T-helper 9 cell (primary cell): ENCODE measurements at regions not wholly inside any gene's neighbourhood (a gene's known extent, or its start where the extent isn't known, plus 50 kb on each side); places are given as distances from the start of the nearest gene placed in this dataset.

Experiments
- DNase-seq: peaks from one replicate; pipeline ENCODE4 v3.0.0-alpha.2; 2020

GRCh38 chr3:102189956-102190723 is 244.7 kb upstream of the ZPLD1 start:
- no peak for DNase-seq

DNA sequence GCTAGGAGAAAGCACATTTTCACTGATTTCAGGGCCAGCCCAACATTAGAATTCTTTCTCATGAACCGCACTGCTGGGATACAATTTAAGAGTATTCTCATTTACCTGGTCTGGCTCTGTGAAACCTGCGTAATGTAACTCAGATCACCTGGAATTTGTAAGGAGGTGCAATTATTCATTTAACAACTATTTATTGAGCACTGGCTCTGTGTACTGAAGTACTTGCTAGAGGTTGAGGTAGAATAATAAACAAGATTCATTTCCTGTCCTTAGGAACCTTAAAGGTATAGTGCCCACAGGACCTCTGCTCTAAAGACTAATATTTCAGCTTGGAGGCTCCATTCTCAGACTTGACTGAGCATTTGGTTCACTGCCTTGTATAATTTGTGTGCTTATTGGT is 242.2 kb upstream of the ZPLD1 start:
- DNase-seq: no peak

- no peak for DNase-seq
These were observed 241.6 kb upstream of the ZPLD1 start for GRCh38 chr3:102193255-102193654.

- DNase-seq: no peak
These were observed 240.8 kb upstream of the ZPLD1 start for GRCh38 chr3:102194001-102194400.

DNA sequence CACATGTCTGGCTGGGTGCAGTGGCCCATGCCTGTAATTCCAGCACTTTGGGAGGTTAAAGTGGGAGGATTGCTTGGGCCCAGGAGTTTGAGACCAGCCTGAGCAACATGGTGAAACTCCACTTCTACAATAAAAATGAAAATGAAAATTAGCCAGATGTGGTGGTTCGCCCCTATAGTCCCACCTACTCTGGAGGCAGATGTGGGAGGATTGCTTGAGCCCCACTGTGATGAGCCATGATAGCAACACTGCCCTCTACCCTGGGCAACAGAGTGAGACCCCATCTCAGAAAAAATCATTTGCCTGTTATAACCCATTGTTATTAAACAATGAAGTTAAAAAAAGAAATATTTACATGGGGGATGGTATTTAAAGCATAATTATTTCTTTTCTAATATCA is 240.1 kb upstream of the ZPLD1 start:
- no peak for DNase-seq

- DNase-seq: no peak
These were observed 239.4 kb upstream of the ZPLD1 start for GRCh38 chr3:102195198-102195948.

- no peak for DNase-seq
These were observed 234.7 kb upstream of the ZPLD1 start for GRCh38 chr3:102200126-102200525.

GRCh38 chr3:102200560-102200959 is 234.3 kb upstream of the ZPLD1 start:
- DNase-seq: no peak

GRCh38 chr3:102205647-102206046 is 229.2 kb upstream of the ZPLD1 start:
- no peak for DNase-seq

DNA sequence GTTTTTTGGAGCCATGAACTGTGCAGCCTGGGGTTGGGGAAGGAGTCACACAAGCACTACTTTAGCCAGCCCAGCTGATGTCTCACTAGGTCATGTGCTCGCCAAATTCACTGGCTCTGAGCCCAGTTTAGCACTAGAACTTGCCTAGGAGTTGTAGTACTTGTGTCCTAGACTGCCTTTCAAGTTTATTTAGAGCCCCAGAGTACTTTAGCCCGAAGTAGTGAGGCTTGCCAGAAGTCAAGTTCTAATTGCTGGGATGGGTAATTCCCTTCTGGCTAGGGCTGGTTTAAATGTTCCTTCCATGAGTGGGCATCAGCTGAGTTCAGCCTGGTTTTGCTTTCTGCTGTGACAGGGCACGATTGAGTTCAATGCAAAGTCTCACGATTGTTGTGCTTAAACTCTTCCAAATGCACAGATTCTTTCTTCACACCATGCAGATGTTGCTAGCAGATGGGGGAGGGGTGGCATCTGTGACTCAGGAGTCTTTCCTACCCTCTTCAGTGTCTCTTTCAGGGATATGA is 228.2 kb upstream of the ZPLD1 start:
- DNase-seq: no peak

GRCh38 chr3:102207151-102207571 is 227.7 kb upstream of the ZPLD1 start:
- no peak for DNase-seq

DNA sequence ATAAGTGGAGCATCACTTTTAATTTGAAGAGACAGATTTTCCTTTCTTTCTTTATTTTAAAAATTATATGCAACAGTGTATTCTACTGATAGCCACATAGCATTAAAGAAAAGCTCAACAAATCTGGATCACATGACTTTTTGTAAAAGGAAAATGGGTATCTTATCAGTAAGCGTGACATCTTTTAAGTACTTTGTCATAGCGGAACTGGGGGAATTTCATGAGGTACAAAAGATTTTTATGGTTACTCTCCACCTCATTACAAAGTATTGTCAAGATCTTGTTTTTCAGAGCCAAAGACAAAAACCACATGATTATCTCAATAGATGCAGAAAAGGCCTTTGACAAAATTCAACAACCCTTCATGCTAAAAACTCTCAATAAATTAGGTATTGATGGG is 219.6 kb upstream of the ZPLD1 start:
- no peak for DNase-seq

DNA sequence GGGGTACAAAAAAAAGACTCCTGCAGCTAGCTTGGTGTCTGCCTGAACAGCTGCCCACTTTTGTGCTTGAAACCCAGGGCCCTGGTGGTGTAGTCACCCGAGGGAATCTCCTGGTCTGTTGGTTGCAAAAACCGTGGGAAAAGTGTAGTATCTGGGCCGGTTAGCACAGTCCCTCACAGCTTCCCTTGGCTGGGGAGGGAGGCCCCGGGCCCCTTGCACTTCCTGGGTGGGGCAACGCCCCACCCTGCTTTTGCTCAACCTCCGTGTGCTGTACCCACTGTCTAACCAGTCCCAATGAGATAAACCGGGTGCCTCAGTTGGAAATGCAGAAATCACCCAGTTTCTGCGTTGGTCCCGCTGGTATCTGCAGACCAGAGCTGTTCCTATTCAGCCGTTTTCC is 211.7 kb upstream of the ZPLD1 start:
- no peak for DNase-seq

DNA sequence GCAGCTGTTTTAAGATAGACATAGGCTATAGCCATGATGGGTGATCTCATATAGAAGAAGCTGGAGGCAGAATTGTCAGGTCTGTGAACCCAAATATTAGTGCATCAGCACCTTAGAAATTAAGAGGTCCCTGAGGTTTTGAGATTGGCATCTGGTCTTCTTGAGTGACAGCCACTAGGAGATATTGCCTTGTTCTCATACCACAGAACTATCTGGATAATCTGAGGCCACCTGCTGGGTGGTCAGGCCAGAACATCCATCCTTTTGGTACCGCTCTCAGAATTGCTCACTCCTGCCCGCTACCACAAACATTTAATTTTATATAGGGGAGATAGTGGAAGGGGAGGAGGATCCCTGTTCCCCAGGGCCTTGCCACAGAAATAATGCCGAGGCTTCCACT is 210.6 kb upstream of the ZPLD1 start:
- no peak for DNase-seq

DNA sequence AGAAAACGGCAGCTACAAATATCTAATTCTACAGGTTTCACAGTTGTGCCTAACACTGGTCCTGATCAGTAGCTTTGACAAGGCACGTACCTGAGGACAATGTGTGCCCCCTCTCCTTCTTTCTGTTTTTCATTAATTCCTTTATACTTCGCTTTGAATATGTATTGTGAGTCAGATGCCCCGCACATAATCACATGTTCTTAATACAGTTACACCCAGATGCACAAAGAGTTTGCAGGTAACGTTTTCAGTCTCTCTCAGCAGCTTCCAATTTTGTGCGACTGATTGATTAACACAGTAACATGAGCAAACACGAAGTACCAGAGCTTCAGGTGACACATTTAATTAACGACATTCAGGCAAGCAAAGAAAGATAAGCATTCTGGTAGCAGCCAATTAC is 209.8 kb upstream of the ZPLD1 start:
- no peak for DNase-seq

DNA sequence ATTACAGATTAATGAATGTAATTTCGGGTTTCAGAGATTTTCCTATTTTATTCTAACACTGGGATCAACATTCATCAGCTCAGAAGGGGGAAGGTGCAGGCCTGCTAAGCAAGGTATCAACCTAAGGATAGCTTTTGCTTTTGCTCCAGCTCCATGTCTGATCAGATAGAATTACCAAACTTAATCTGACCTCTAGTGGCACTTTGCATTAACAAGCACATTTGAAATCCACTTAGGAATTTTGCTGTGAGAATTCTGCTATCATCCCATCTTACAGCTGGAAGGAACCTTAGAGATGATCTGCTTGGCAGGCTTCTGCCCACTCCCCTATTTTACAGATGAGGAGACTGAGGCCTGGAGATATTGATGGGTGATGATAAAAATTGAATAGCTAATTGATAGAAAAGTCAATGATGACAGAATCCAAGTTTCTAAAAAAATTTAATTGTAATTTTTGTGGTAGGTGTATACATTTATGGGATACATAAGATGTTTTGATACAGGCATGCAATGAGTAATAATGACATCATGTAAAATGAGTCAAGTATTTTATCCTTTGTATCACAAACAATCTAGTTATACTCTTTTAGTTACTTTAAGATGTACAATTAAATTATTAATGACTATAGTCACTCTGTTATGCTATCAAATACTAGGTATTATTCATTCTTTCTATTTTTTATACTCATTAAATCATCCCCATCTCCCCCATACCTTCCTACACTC is 209.2 kb upstream of the ZPLD1 start:
- no peak for DNase-seq

DNA sequence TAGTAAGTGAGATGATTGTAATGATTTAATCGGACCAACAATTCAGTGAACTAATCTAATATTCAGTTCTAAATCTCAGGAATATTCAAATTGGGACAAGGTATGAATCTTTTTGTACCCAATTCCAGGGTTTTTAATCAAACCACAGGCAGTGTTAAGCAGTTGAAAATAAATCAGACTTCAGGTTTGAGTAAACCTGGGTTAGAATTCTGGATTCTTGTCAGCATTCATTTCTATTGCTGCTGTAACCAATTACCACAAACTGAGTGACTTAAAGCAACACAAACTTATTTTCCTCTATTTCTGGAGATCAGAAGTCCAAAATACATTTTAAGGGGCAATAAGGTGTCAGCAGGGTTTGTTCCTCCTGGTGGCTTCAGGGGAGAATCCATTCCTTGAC is 208.4 kb upstream of the ZPLD1 start:
- no peak for DNase-seq

GRCh38 chr3:102229062-102229655 is 205.7 kb upstream of the ZPLD1 start:
- DNase-seq: peak; percentile 58

GRCh38 chr3:102230057-102230456 is 204.8 kb upstream of the ZPLD1 start:
- DNase-seq: no peak

DNA sequence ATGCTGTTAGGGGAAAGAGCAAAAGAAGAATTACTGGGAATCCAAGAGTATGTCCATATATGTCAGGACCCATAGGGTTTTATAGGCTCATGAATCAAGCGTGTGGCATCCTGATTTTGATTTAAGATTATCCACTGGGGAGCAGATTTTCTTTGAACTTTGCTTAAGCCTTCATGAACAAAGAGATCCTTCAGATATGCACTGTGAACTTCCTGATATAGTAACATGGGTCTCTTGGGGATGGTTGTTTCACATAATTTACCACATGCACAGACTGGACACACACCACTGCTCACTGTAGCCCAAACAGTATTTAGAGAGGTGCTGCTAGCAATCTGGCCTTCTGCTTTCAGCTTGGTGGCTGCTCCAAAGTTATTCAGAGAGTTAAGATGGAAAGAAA is 200.9 kb upstream of the ZPLD1 start:
- DNase-seq: no peak

DNA sequence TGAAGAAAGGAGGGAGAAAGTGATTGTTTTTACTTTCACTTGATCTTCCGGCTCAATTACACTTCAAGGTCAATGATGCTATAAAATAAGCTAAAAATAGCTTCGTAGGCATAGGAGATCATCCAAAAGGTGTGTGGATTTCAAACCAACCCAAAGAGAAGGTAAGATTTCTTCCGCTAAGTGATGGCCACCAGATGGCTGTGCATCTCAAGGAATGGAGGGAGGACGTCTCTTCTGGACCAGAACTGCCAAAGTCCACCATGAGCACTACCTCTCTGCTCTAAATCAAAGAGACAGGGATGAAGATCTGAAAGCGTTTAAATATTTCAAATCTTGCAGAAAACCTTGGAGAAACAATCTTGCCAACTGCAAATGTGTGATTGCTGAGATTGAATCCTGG is 199.1 kb upstream of the ZPLD1 start:
- DNase-seq: no peak

DNA sequence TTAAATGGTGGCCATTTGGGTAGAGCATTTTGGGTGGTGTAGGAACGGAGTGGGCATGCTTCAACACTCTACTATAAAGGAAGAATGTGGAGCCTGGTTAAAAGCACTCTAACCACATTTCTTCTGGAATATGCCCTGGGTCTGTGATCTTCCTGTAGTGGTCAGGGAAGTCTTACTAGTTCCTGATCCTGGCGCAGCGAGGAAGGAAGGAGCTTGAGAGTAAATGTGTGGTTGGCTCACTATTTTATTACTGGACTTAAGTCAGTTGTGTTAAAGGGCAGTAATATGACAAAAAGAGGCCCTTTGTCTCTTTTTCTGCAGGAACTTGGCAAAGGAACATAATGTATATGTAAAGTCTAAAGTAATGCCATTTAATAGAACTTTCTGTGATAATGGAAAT is 197.6 kb upstream of the ZPLD1 start:
- DNase-seq: no peak

GRCh38 chr3:102237838-102238237 is 197.0 kb upstream of the ZPLD1 start:
- no peak for DNase-seq
